ENCODE measurements at regions not wholly inside any gene's neighbourhood (a gene's known extent, or its start where the extent isn't known, plus 50 kb on each side); places are given as distances from the start of the nearest gene placed in this dataset.
A peak's percentile ranks its signal among the peaks of the same experiment; 100 is the strongest.

DNA sequence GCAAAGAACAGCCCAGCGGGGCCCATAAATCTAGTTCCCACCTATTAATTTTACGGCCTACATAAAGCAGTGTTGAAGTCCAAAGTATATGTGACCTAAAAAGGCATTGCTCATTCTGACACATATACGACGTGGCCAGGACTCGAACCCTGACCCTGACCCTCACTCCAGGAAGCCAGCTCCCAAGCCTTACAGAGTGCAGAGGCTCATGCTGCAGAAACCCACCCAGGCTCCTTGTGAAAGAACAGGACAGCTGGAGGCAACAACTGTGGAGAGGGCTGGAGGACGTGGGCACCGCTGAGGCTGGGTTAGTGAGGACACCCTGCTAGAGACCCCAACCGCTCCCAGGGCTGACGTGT is 221.6 kb downstream of the CYP26B1 start:
- 92 to 96% methylated on average over 9 of the region's 9 CpGs for WGBS, 2 donors
- intact Hi-C loops (cut with DNase I) = loop anchor here in 7 of 10 donors (5.0 to 10.0 kb wide), 7 partner anchors 119 to 819 kb away; no protein-coding TSS in a partner anchor
- Histone ChIP-seq H3K27me3 (no peaks in the 10 kb centered on the region), H3K9me3 (no peaks in the 10 kb centered on the region), H3K36me3 (no peaks in the 10 kb centered on the region), H3K27ac (no peak overlapping the region), H3K4me3 (no peak overlapping the region), H3K4me1 (peaks cover 0 to 4% (median 0%) of the 10 kb centered on the region in 9 donors)
- no peak for DNase-seq
- TF ChIP-seq, protein P1, sequence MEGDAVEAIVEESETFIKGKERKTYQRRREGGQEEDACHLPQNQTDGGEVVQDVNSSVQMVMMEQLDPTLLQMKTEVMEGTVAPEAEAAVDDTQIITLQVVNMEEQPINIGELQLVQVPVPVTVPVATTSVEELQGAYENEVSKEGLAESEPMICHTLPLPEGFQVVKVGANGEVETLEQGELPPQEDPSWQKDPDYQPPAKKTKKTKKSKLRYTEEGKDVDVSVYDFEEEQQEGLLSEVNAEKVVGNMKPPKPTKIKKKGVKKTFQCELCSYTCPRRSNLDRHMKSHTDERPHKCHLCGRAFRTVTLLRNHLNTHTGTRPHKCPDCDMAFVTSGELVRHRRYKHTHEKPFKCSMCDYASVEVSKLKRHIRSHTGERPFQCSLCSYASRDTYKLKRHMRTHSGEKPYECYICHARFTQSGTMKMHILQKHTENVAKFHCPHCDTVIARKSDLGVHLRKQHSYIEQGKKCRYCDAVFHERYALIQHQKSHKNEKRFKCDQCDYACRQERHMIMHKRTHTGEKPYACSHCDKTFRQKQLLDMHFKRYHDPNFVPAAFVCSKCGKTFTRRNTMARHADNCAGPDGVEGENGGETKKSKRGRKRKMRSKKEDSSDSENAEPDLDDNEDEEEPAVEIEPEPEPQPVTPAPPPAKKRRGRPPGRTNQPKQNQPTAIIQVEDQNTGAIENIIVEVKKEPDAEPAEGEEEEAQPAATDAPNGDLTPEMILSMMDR (IDR thresholded peaks at IDR 0.05) = no peak
- no peak for ATAC-seq

DNA sequence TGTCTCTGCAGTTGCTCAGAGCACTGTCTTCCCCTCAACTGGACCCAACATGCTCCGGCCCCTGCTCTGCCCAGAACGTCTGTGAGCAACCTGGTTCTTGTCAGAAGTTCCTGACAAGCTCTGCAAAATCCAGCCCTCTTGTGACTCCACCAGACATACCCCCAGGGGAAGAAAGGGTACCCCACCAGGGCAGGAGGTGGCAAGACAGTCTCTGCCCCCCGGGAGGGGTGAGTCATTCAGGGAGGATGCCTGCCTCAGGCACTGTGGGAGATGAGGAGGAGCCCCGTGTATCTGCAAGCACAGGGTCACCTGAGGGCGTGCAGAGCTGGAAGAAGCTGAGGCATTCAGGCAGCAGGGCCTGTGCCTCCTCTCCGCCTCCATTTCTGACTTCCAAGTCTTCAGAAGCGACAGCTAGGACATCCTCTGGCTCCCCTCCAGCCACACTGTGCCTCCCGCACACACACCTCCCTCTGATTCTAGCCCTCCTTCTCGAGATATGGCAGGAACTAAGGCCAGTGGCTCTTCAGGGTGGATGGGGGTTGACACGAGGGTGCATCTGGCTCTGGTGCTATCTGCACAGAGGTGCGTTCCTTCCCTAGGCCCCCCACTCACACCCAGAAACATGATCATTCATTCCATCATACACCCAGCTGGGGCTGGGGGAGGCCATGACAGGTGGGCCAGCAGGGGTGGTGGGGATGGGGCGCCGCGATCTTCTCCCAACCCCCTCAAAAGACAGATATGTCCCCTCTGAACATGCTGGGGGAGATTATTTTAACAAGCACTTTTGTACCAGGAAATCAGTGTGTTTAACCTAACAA is 222.2 kb downstream of the CYP26B1 start:
- WGBS, 2 donors = 83 to 84% methylated on average over 14 of the region's 14 CpGs
- TF ChIP-seq, protein P1 (IDR thresholded peaks at IDR 0.05) = no peak

GRCh38 chr2:71923887-71924533 is 223.7 kb downstream of the CYP26B1 start:
- TF ChIP-seq, protein P1 (IDR thresholded peaks at IDR 0.05) = peak; percentile 72 to 89 (median 86)
- 28 to 30% methylated on average over 7 of the region's 7 CpGs for WGBS, 2 donors
- Histone ChIP-seq H3K9me3 (peaks cover 0 to 12% (median 0%) of the 10 kb centered on the region in 11 donors), H3K36me3 (no peaks in the 10 kb centered on the region), H3K27ac (no peak overlapping the region), H3K4me3 (no peak overlapping the region), H3K4me1 (peaks cover 0 to 4% (median 0%) of the 10 kb centered on the region in 9 donors), H3K27me3 (no peaks in the 10 kb centered on the region)
- intact Hi-C loops (cut with DNase I) = loop anchor here (1.0 to 10.0 kb wide), 15 partner anchors 73 to 823 kb away; no protein-coding TSS in a partner anchor
- ATAC-seq (peak; percentile 62 to 91 (median 76)), DNase-seq (peak in 1 of 2 donors; percentile 68)

More for the DNA sequence above, 222.2 kb downstream of the CYP26B1 start:
- Histone ChIP-seq H3K4me3 (no peak overlapping the region), H3K9me3 (peaks cover 0 to 1% (median 0%) of the 10 kb centered on the region in 11 donors), H3K36me3 (no peaks in the 10 kb centered on the region), H3K4me1 (peaks cover 0 to 4% (median 0%) of the 10 kb centered on the region in 9 donors), H3K27ac (no peak overlapping the region), H3K27me3 (no peaks in the 10 kb centered on the region)
- intact Hi-C loops (cut with DNase I) = loop anchor here in 8 of 10 donors (2.0 to 10.0 kb wide), 9 partner anchors 118 to 819 kb away; no protein-coding TSS in a partner anchor
- DNase-seq = no peak
- no peak for ATAC-seq

DNA sequence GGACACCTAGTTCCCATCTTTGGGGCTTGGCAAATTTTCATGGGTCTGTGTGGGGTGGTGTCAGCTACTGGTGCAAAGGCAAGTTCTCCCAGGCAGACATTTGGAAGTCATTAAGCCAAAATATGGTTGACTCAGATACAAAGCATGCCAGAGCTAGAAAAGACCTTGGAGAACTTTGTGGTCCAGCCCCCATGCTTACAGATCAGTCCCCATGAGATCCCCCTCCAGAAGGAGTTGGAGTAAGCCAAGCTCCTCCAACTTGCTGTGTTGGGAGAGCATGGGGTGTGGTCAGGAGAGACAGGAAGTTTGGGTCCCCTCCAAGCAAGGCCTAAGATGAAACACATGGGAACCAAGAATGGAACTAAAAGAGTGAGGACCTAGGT is 224.5 kb downstream of the CYP26B1 start:
- H3K9me3 ChIP-seq = peaks cover 0 to 20% (median 8%) of the 10 kb centered on the region in 11 donors
- no peaks in the 10 kb centered on the region for H3K36me3 ChIP-seq
- peak in 2 of 8 donors; percentile 41 to 61 for ATAC-seq
- no peak overlapping the region for H3K27ac ChIP-seq
- peaks cover 0 to 4% (median 0%) of the 10 kb centered on the region in 9 donors for H3K4me1 ChIP-seq
- DNase-seq = no peak
- intact Hi-C loops (cut with DNase I) = loop anchor here (2.0 to 10.0 kb wide), 13 partner anchors 74 to 824 kb away; no protein-coding TSS in a partner anchor
- H3K4me3 ChIP-seq = no peak overlapping the region
- TF ChIP-seq, protein P1 (IDR thresholded peaks at IDR 0.05) = no peak
- no peaks in the 10 kb centered on the region for H3K27me3 ChIP-seq
